Glutamatergic neuron (in vitro differentiated cells): ENCODE measurements at regions not wholly inside any gene's neighbourhood (a gene's known extent, or its start where the extent isn't known, plus 50 kb on each side); places are given as distances from the start of the nearest gene placed in this dataset.

ENCODE experiments used
- DNase-seq: peaks from one replicate; pipeline ENCODE4 v3.0.0; 2022
- H3K27ac Mint-ChIP-seq: one replicate; pipeline ENCODE4 v1.8.0; 2020; ENCODE audit warnings: mild to moderate bottlenecking, mixed read lengths, inconsistent platforms; ENCODE audit not compliant: unreplicated experiment
- H3K27me3 Mint-ChIP-seq: one replicate; pipeline ENCODE4 v1.8.0; 2020; ENCODE audit warnings: mild to moderate bottlenecking, moderate library complexity, mixed read lengths, inconsistent platforms; ENCODE audit not compliant: unreplicated experiment
- H3K36me3 Mint-ChIP-seq: one replicate; pipeline ENCODE4 v1.8.0; 2020; ENCODE audit warnings: mild to moderate bottlenecking, mixed read lengths, inconsistent platforms; ENCODE audit not compliant: unreplicated experiment
- H3K4me1 Mint-ChIP-seq: one replicate; pipeline ENCODE4 v1.8.0; 2020; ENCODE audit warnings: mild to moderate bottlenecking, low read depth, mixed read lengths, inconsistent platforms; ENCODE audit not compliant: unreplicated experiment
- H3K4me3 Mint-ChIP-seq: one replicate; pipeline ENCODE4 v1.8.0; 2020; ENCODE audit warnings: mild to moderate bottlenecking, mixed read lengths, inconsistent platforms; ENCODE audit not compliant: unreplicated experiment
- H3K9me3 Mint-ChIP-seq: one replicate; pipeline ENCODE4 v1.8.0; 2020; ENCODE audit warnings: mild to moderate bottlenecking, moderate library complexity, mixed read lengths, inconsistent platforms; ENCODE audit not compliant: unreplicated experiment
- CTCF ChIP-seq: fragments of 200-600 bp; sonication (generic); IDR thresholded peaks from one replicate; pipeline ENCODE4 v1.5.0; 2021; ENCODE audit not compliant: partially characterized antibody, unreplicated experiment

- no peaks in the 10 kb centered on the region for H3K36me3 Mint-ChIP-seq
- DNase-seq: no peak
- H3K4me3 Mint-ChIP-seq: no peak overlapping the region
- TF ChIP-seq CTCF: no peak
- H3K4me1 Mint-ChIP-seq: peaks cover 3% of the 10 kb centered on the region
- no peak overlapping the region for H3K27ac Mint-ChIP-seq
- H3K27me3 Mint-ChIP-seq: no peaks in the 10 kb centered on the region
- no peaks in the 10 kb centered on the region for H3K9me3 Mint-ChIP-seq
Observed at GRCh38 chr1:81313289-81313688, 487.4 kb upstream of the ADGRL2 start.

GRCh38 chr1:81312272-81312754, 488.4 kb upstream of the ADGRL2 start:
- H3K4me1 Mint-ChIP-seq: peaks cover 3% of the 10 kb centered on the region
- no peak for TF ChIP-seq CTCF
- no peaks in the 10 kb centered on the region for H3K27me3 Mint-ChIP-seq
- no peaks in the 10 kb centered on the region for H3K36me3 Mint-ChIP-seq
- H3K4me3 Mint-ChIP-seq: no peak overlapping the region
- no peaks in the 10 kb centered on the region for H3K9me3 Mint-ChIP-seq
- DNase-seq: no peak
- H3K27ac Mint-ChIP-seq: no peak overlapping the region

- Mint-ChIP-seq H3K36me3 (no peaks in the 10 kb centered on the region), H3K27ac (no peak overlapping the region), H3K4me1 (peaks cover 3% of the 10 kb centered on the region), H3K9me3 (no peaks in the 10 kb centered on the region), H3K4me3 (no peak overlapping the region), H3K27me3 (no peaks in the 10 kb centered on the region)
- no peak for DNase-seq
- no peak for TF ChIP-seq CTCF
Observed at GRCh38 chr1:81310250-81310649, 490.5 kb upstream of the ADGRL2 start.

GRCh38 chr1:81308191-81308590, 492.5 kb upstream of the ADGRL2 start:
- Mint-ChIP-seq H3K4me1 (no peaks in the 10 kb centered on the region), H3K36me3 (no peaks in the 10 kb centered on the region), H3K27ac (no peak overlapping the region), H3K27me3 (no peaks in the 10 kb centered on the region), H3K4me3 (no peak overlapping the region), H3K9me3 (no peaks in the 10 kb centered on the region)
- DNase-seq: no peak
- TF ChIP-seq CTCF: no peak

- Mint-ChIP-seq H3K27me3 (no peaks in the 10 kb centered on the region), H3K9me3 (no peaks in the 10 kb centered on the region), H3K36me3 (no peaks in the 10 kb centered on the region), H3K4me1 (no peaks in the 10 kb centered on the region), H3K4me3 (no peak overlapping the region), H3K27ac (no peak overlapping the region)
- no peak for TF ChIP-seq CTCF
- DNase-seq: no peak
Observed at GRCh38 chr1:81307786-81308185, 492.9 kb upstream of the ADGRL2 start.
